HEK293 (cell line): ENCODE measurements at regions not wholly inside any gene's neighbourhood (a gene's known extent, or its start where the extent isn't known, plus 50 kb on each side); places are given as distances from the start of the nearest gene placed in this dataset.

ENCODE experiments used
- ZNF175 ChIP-seq: fragments of 450-650 bp; formaldehyde crosslinking; IDR thresholded peaks from 2 replicates; pipeline ENCODE4 v1.5.1; 2016; ENCODE audit warnings: missing biosample characterization, missing genetic modification characterization
- TF ChIP-seq, protein P1 (sequence below): fragments of 450-650 bp; formaldehyde crosslinking; IDR thresholded peaks from 2 replicates; pipeline ENCODE4 v1.5.1; 2016; ENCODE audit warnings: missing biosample characterization, missing genetic modification characterization

DNA sequence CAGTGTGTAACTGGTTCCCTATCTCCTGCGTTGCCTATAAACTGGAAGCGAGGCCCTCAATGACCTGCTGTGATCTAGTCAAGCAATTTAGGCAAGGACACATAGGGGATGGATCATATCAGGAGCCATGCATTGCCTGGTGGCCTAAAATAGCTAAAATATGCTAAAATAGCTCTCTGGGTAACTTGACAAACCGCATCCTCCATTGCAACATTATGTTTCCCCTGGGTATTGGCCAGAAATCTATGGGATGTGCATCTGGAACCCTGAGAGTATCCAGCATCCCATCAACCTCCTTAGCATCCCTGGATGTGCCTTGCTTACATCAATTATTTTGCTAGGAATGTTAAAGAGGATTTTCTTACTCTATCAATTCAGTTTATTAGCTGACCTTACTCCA lies 91.7 kb upstream of the ADCY1 start:
- TF ChIP-seq, protein P1, sequence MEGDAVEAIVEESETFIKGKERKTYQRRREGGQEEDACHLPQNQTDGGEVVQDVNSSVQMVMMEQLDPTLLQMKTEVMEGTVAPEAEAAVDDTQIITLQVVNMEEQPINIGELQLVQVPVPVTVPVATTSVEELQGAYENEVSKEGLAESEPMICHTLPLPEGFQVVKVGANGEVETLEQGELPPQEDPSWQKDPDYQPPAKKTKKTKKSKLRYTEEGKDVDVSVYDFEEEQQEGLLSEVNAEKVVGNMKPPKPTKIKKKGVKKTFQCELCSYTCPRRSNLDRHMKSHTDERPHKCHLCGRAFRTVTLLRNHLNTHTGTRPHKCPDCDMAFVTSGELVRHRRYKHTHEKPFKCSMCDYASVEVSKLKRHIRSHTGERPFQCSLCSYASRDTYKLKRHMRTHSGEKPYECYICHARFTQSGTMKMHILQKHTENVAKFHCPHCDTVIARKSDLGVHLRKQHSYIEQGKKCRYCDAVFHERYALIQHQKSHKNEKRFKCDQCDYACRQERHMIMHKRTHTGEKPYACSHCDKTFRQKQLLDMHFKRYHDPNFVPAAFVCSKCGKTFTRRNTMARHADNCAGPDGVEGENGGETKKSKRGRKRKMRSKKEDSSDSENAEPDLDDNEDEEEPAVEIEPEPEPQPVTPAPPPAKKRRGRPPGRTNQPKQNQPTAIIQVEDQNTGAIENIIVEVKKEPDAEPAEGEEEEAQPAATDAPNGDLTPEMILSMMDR (tag by site-specific recombination): no peak
- TF ChIP-seq ZNF175 (tag by site-specific recombination): no peak
